Stimulated activated CD8-positive, alpha-beta memory T cell treated with anti-CD3 and anti-CD28 coated beads, Interleukin-7, amount 100 ng/mL, for 48 hours (primary cell): ENCODE measurements at regions not wholly inside any gene's neighbourhood (a gene's known extent, or its start where the extent isn't known, plus 50 kb on each side); places are given as distances from the start of the nearest gene placed in this dataset.

Source experiments
- DNase-seq, 2 donors: peaks; one replicate each; pipeline ENCODE4 v3.0.0-alpha.2; 2020; ENCODE audit warnings: low read depth in 1 of 2; ENCODE audit errors: extremely low read depth in 1 of 2

DNA sequence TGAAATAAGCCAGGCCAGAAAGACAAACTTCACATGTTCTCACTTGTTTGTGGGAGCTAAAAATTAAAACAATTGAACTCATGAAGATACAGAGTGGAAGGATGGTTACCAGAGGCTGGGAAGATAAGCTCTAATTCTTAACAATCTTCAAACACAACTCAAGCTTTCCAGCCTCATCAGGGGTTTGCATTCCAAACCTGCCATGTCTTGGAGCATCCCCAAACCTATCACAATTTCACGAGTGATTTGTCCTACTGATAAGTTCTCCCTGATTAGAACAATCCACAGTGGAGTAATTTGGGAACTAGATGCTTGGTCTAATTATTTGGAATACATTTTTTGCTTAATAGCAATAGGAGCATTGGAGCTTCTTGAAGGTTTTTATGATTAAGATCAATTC lies 418.5 kb upstream of the PKN2 start:
- no peak for DNase-seq

- no peak for DNase-seq
Measured at GRCh38 chr1:88266051-88266450, 418.0 kb upstream of the PKN2 start.

GRCh38 chr1:88272216-88272615 lies 411.9 kb upstream of the PKN2 start:
- DNase-seq: no peak

DNA sequence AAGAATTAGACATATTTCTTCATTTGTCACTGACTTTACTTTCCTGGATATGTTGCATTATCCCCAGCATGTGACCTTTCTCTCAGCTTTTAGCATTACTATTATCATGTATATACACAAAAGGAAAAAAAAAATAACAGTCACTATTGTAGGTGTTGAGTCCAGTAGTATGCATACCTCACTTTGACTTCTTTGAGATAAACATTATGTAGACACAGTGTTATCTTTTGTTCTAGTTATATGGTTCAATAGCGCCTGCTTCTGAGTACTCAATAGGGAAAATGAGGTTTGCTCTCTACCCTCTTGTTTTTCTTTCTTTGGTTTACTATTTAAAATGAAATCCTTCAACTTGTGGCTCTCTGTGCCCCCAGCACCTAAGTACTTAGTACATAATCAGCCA lies 409.6 kb upstream of the PKN2 start:
- no peak for DNase-seq

- DNase-seq: no peak
Measured at GRCh38 chr1:88275259-88275862, 408.7 kb upstream of the PKN2 start.

GRCh38 chr1:88276163-88276562 lies 407.9 kb upstream of the PKN2 start:
- DNase-seq: no peak

GRCh38 chr1:88284066-88284465 lies 400.0 kb upstream of the PKN2 start:
- DNase-seq: no peak

DNA sequence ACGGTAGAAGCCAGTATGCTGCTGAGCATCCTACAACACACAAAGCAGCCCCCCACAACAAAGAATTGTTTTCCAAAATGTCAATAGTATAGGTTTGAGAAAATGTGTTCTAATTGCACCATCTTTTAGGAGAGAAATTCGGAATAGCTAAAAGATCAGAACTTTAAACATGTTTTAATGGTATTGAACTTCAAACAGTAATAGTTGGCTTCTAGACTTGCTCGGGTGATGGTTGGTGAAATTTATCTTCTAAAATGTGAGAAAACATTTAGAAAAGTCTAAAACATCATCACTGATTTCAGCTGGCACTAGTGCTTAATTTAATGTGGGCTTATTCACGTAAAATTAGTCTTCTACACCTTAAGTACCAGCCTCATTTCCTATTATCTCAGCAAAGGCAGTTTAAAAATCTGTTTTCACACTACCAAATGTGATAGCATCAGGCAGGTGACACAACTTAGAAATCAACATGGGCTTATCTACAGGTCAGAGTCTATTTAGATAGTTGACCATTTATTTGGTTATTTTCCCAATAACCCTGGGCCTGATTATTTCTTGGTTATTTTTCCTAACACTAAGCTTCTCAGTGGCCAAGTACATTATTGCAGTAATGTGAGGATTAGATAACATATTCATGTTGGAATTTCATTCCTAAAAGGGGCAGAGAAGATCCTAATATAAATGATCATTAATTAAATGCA lies 399.3 kb upstream of the PKN2 start:
- DNase-seq: no peak

DNA sequence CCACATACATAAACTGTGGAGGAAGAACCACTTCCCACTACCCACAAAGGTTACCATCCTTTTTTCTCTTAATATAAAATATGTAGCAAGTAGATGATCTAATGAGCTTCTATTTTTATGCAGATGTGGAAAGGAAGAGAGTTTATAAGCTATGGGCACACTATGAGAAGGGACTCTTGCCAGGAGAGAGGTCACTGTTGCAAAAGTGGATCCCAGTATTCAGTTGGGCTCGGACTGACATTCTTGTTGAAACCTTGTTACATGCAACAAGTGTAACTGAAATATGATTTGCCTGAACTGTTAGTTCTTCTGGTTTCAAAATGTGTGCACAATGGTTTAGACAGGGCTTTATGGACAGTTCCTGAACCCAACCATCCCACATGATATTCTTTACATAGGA lies 397.4 kb upstream of the PKN2 start:
- no peak for DNase-seq

GRCh38 chr1:88288571-88288970 lies 395.5 kb upstream of the PKN2 start:
- DNase-seq: no peak

DNA sequence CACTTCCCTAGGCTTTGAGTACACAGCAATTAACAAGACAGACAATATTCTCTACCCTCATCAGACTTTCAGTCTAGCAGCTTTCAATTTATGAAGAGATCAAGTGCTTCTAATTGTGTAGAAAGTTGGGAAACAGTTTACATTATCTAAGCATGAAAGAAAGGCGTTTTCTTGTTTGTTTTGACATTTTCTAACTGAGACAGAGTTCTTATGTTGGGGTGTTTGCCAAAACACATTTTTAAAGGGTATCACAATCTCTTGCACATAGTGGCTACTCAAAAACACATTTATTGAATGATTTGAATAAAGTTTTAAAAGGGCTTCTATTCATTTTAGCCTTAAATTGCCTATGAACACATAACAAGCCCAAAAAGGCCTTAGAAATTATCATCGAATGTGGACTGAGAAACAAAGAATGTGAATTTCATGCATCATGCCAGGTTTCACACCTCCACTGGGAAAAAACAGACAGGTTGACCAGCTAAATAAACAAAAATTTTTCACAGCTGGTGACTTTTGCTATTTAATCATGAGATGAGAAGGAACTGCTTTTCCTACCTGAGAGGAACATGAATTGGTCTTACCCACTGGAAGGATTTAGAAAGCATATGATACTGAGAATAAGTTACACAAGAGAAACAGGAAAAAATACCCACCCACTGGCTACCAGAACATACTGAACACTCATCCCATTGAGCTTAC lies 394.5 kb upstream of the PKN2 start:
- no peak for DNase-seq

- DNase-seq: no peak
Measured at GRCh38 chr1:88291611-88292354, 392.3 kb upstream of the PKN2 start.

DNA sequence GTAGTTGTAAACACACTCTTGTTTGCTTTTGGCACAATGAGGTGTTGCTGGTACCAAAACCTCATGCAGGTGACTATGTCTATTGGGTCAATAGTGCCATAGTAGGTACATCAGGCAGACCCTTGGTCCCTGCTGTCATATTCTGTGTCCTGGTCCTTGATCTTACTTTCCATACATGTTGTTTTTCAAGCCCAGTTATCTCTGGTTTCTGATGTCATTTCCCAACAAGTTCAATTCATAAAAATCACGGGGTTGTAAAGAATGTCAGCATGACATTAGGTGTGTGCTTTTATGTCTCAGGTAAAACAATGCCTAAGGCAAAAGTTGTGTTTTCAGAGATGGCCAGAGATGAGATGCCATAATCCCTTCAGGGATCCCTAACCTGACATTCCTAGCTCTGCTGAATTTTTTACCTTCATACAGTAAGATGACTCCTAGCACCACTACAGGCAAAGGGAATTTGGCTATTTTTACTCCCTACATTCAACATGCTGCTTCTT lies 390.3 kb upstream of the PKN2 start:
- DNase-seq: no peak

- no peak for DNase-seq
Measured at GRCh38 chr1:88296227-88296626, 387.8 kb upstream of the PKN2 start.

DNA sequence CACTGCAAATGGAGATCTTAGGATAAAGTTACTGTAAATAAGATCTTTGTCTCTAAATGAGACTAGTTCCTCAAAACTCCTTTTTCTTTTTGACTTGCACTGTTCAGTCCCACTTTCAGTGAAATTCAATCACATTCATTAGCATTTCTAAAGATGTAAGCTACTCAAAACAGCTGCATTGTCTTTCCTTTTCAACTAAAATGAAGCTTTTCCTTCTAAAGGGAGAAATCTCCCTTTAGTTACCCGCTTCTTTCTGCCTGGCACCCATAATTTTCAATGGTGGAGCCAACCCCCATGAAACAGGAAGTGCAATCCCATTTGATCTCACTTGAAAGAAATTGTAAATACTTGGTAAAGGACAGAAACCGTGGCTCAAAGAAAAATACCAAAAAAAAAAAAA lies 387.4 kb upstream of the PKN2 start:
- DNase-seq: no peak

DNA sequence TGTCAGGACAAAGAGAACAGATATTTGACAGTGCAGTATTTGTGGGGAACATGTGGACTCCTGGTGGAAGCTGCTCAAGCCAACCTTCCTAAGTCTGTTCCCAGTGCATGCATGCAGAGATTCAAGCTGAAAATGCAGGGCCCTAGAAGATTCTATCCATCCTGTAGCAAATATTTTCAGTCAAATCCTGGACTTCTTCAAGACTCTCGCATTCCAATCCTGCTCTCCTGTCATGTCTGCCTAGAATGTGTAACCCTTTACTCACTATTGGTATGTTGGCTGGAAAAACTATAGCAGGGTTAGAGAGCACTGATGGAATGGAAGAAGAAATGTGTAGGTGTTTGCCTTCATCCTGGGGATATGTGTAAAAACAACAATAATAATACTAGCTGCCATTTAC lies 385.6 kb upstream of the PKN2 start:
- no peak for DNase-seq

- no peak for DNase-seq
Measured at GRCh38 chr1:88300752-88301263, 383.3 kb upstream of the PKN2 start.

- no peak for DNase-seq
Measured at GRCh38 chr1:88302843-88303486, 381.1 kb upstream of the PKN2 start.

GRCh38 chr1:88311265-88311664 lies 372.8 kb upstream of the PKN2 start:
- no peak for DNase-seq

GRCh38 chr1:88311907-88312306 lies 372.2 kb upstream of the PKN2 start:
- DNase-seq: no peak

- no peak for DNase-seq
Measured at GRCh38 chr1:88317396-88317795, 366.7 kb upstream of the PKN2 start.
